GM12872 (cell line): ENCODE measurements at regions not wholly inside any gene's neighbourhood (a gene's known extent, or its start where the extent isn't known, plus 50 kb on each side); places are given as distances from the start of the nearest gene placed in this dataset.

Source experiments
- CTCF ChIP-seq: IDR thresholded peaks from 3 replicates; pipeline ENCODE4 v1.5.1; 2011; ENCODE audit warnings: low read depth, mild to moderate bottlenecking, low read length, moderate library complexity; ENCODE audit not compliant: insufficient read depth

- TF ChIP-seq CTCF, result no peak
Measured at GRCh38 chr7:130913639-130914553, 179.9 kb upstream of the KLF14 start.

- no peak for TF ChIP-seq CTCF
Measured at GRCh38 chr7:130914554-130915294, 180.7 kb upstream of the KLF14 start.

- TF ChIP-seq CTCF, result no peak
Measured at GRCh38 chr7:130917669-130918128, 183.7 kb upstream of the KLF14 start.

- no peak for TF ChIP-seq CTCF
Measured at GRCh38 chr7:130918129-130919052, 184.4 kb upstream of the KLF14 start.

- no peak for TF ChIP-seq CTCF
Measured at GRCh38 chr7:130919316-130920103, 185.5 kb upstream of the KLF14 start.

GRCh38 chr7:130920122-130920521 is 186.1 kb upstream of the KLF14 start:
- no peak for TF ChIP-seq CTCF
